ENCODE measurements at regions not wholly inside any gene's neighbourhood (a gene's known extent, or its start where the extent isn't known, plus 50 kb on each side); places are given as distances from the start of the nearest gene placed in this dataset.
"Not testable (repeated sequence)": the region's sequence is repeated elsewhere in the genome, so short reads cannot be mapped to it uniquely, and the experiment has no call there.

- H3K36me3 ChIP-seq (ENCODE audit: insufficient read depth, low read depth, low read length) = no peaks in the 10 kb centered on the region
- no peak overlapping the region for H3K4me3 ChIP-seq (ENCODE audit: low read length)
- no peaks in the 10 kb centered on the region for H3K4me1 ChIP-seq (ENCODE audit: insufficient read depth, low read length)
- no peaks in the 10 kb centered on the region for H3K27me3 ChIP-seq (ENCODE audit: insufficient read depth, low read length)
- no peak overlapping the region for H3K9ac ChIP-seq (ENCODE audit: low read depth, low read length)
- H3K9me3 ChIP-seq (ENCODE audit: insufficient read depth, low read depth, low read length) = no peaks in the 10 kb centered on the region
- no peak overlapping the region for H3K27ac ChIP-seq (ENCODE audit: low read length)
Measured at GRCh38 chrX:110472265-110472664, 113.6 kb downstream of the RTL9 start.

GRCh38 chrX:110477593-110478228, 119.1 kb downstream of the RTL9 start:
- Histone ChIP-seq H3K9ac (ENCODE audit: low read depth, low read length) (no peak overlapping the region), H3K4me3 (ENCODE audit: low read length) (no peak overlapping the region), H3K36me3 (ENCODE audit: insufficient read depth, low read depth, low read length) (no peaks in the 10 kb centered on the region), H3K9me3 (ENCODE audit: insufficient read depth, low read depth, low read length) (no peaks in the 10 kb centered on the region), H3K27ac (ENCODE audit: low read length) (no peak overlapping the region), H3K4me1 (ENCODE audit: insufficient read depth, low read length) (no peaks in the 10 kb centered on the region), H3K27me3 (ENCODE audit: insufficient read depth, low read length) (no peaks in the 10 kb centered on the region)

- Histone ChIP-seq H3K4me3 (ENCODE audit: low read length) (no peak overlapping the region), H3K36me3 (ENCODE audit: insufficient read depth, low read depth, low read length) (no peaks in the 10 kb centered on the region), H3K9me3 (ENCODE audit: insufficient read depth, low read depth, low read length) (no peaks in the 10 kb centered on the region), H3K9ac (ENCODE audit: low read depth, low read length) (no peak overlapping the region), H3K4me1 (ENCODE audit: insufficient read depth, low read length) (no peaks in the 10 kb centered on the region), H3K27ac (ENCODE audit: low read length) (no peak overlapping the region), H3K27me3 (ENCODE audit: insufficient read depth, low read length) (no peaks in the 10 kb centered on the region)
Measured at GRCh38 chrX:110491846-110492620, 133.4 kb downstream of the RTL9 start.

DNA sequence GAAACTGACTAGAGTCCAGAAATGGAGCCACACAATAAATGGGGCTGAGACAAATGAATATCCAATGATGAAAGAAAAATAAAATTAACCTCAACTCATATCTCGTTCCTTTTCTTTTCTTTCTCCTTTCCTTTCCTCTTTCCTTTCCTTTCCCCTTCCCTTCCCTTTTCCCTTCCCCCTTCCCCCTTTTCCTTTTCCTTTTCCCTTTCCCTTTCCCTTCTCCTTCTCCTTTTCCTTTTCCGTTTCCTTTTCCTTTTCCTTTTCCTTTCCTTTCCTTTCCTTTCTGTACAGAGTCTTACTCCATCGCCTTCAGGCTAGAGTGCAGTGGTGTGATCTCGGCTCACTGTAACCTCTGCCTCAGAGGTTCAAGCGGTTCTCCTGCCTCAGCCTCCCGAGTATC, 146.3 kb downstream of the RTL9 start:
- H3K9me3 ChIP-seq (ENCODE audit: insufficient read depth, low read depth, low read length) = no peaks in the 10 kb centered on the region
- H3K36me3 ChIP-seq (ENCODE audit: insufficient read depth, low read depth, low read length) = no peaks in the 10 kb centered on the region
- no peak overlapping the region for H3K4me3 ChIP-seq (ENCODE audit: low read length)
- no peak overlapping the region for H3K27ac ChIP-seq (ENCODE audit: low read length)
- H3K4me1 ChIP-seq (ENCODE audit: insufficient read depth, low read length) = peaks cover 10% of the 10 kb centered on the region
- no peak overlapping the region for H3K9ac ChIP-seq (ENCODE audit: low read depth, low read length)
- H3K27me3 ChIP-seq (ENCODE audit: insufficient read depth, low read length) = no peaks in the 10 kb centered on the region

- H3K9ac ChIP-seq (ENCODE audit: low read depth, low read length) = 0 out of 2 replicates have a peak overlapping the region, but pooled peaks have one; percentile 32
- H3K4me3 ChIP-seq (ENCODE audit: low read length) = peak overlapping the region; percentile 32; the same call in 1 of the 2 replicates
- H3K27ac ChIP-seq (ENCODE audit: low read length) = no peak overlapping the region
- no peaks in the 10 kb centered on the region for H3K27me3 ChIP-seq (ENCODE audit: insufficient read depth, low read length)
- peaks cover 19% of the 10 kb centered on the region for H3K4me1 ChIP-seq (ENCODE audit: insufficient read depth, low read length)
- H3K36me3 ChIP-seq (ENCODE audit: insufficient read depth, low read depth, low read length) = no peaks in the 10 kb centered on the region
- no peaks in the 10 kb centered on the region for H3K9me3 ChIP-seq (ENCODE audit: insufficient read depth, low read depth, low read length)
Measured at GRCh38 chrX:110509755-110510532, 151.3 kb downstream of the RTL9 start.

GRCh38 chrX:110511238-110511637, 152.6 kb downstream of the RTL9 start:
- Histone ChIP-seq H3K4me3 (ENCODE audit: low read length) (no peak overlapping the region), H3K9ac (ENCODE audit: low read depth, low read length) (no peak overlapping the region), H3K9me3 (ENCODE audit: insufficient read depth, low read depth, low read length) (no peaks in the 10 kb centered on the region), H3K27me3 (ENCODE audit: insufficient read depth, low read length) (no peaks in the 10 kb centered on the region), H3K36me3 (ENCODE audit: insufficient read depth, low read depth, low read length) (no peaks in the 10 kb centered on the region), H3K4me1 (ENCODE audit: insufficient read depth, low read length) (peaks cover 19% of the 10 kb centered on the region), H3K27ac (ENCODE audit: low read length) (no peak overlapping the region)

GRCh38 chrX:110512341-110512740, 153.7 kb downstream of the RTL9 start:
- H3K9ac ChIP-seq (ENCODE audit: low read depth, low read length) = no peak overlapping the region

DNA sequence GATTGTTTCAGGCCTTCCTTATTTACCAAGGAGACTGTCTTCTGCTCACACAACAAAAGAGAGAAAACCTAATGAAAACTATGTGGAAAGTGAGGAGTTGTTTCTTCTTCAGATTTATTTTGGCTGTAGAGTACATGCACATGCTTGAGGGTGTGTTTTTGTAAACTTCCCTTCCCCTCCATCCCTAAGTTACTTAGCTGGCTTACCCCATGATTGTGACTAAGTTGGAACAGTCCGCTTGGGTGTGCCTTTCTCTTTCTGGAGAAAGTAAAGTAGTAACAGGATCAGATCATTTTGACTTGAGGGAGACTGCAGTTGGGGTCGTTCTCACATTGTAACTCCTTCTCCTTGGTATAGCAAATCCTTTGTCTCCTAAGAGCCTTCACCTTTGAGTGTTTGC, 155.9 kb downstream of the RTL9 start:
- Histone ChIP-seq H3K27me3 (ENCODE audit: insufficient read depth, low read length) (no peaks in the 10 kb centered on the region), H3K36me3 (ENCODE audit: insufficient read depth, low read depth, low read length) (no peaks in the 10 kb centered on the region), H3K4me3 (ENCODE audit: low read length) (no peak overlapping the region), H3K9ac (ENCODE audit: low read depth, low read length) (no peak overlapping the region), H3K9me3 (ENCODE audit: insufficient read depth, low read depth, low read length) (no peaks in the 10 kb centered on the region), H3K4me1 (ENCODE audit: insufficient read depth, low read length) (peaks cover 11% of the 10 kb centered on the region; the same call in 1 of the 2 replicates), H3K27ac (ENCODE audit: low read length) (no peak overlapping the region)

More at GRCh38 chrX:110512341-110512740, 153.7 kb downstream of the RTL9 start:
- peaks cover 19% of the 10 kb centered on the region for H3K4me1 ChIP-seq (ENCODE audit: insufficient read depth, low read length)
- no peak overlapping the region for H3K27ac ChIP-seq (ENCODE audit: low read length)
- H3K4me3 ChIP-seq (ENCODE audit: low read length) = no peak overlapping the region
- H3K27me3 ChIP-seq (ENCODE audit: insufficient read depth, low read length) = no peaks in the 10 kb centered on the region
- H3K36me3 ChIP-seq (ENCODE audit: insufficient read depth, low read depth, low read length) = no peaks in the 10 kb centered on the region
- H3K9me3 ChIP-seq (ENCODE audit: insufficient read depth, low read depth, low read length) = no peaks in the 10 kb centered on the region

- H3K9ac ChIP-seq (ENCODE audit: low read depth, low read length) = no peak overlapping the region
- H3K27me3 ChIP-seq (ENCODE audit: insufficient read depth, low read length) = no peaks in the 10 kb centered on the region
- H3K4me1 ChIP-seq (ENCODE audit: insufficient read depth, low read length) = peaks cover 5% of the 10 kb centered on the region; the same call in 1 of the 2 replicates
- no peak overlapping the region for H3K27ac ChIP-seq (ENCODE audit: low read length)
- no peak overlapping the region for H3K4me3 ChIP-seq (ENCODE audit: low read length)
- no peaks in the 10 kb centered on the region for H3K36me3 ChIP-seq (ENCODE audit: insufficient read depth, low read depth, low read length)
- H3K9me3 ChIP-seq (ENCODE audit: insufficient read depth, low read depth, low read length) = no peaks in the 10 kb centered on the region
Measured at GRCh38 chrX:110519501-110519900, 160.9 kb downstream of the RTL9 start.

GRCh38 chrX:110519906-110520452, 161.3 kb downstream of the RTL9 start:
- no peak overlapping the region for H3K9ac ChIP-seq (ENCODE audit: low read depth, low read length)
- no peak overlapping the region for H3K27ac ChIP-seq (ENCODE audit: low read length)
- H3K27me3 ChIP-seq (ENCODE audit: insufficient read depth, low read length) = no peaks in the 10 kb centered on the region
- H3K4me3 ChIP-seq (ENCODE audit: low read length) = no peak overlapping the region
- peaks cover 5% of the 10 kb centered on the region; the same call in 1 of the 2 replicates for H3K4me1 ChIP-seq (ENCODE audit: insufficient read depth, low read length)
- H3K36me3 ChIP-seq (ENCODE audit: insufficient read depth, low read depth, low read length) = no peaks in the 10 kb centered on the region
- no peaks in the 10 kb centered on the region for H3K9me3 ChIP-seq (ENCODE audit: insufficient read depth, low read depth, low read length)

DNA sequence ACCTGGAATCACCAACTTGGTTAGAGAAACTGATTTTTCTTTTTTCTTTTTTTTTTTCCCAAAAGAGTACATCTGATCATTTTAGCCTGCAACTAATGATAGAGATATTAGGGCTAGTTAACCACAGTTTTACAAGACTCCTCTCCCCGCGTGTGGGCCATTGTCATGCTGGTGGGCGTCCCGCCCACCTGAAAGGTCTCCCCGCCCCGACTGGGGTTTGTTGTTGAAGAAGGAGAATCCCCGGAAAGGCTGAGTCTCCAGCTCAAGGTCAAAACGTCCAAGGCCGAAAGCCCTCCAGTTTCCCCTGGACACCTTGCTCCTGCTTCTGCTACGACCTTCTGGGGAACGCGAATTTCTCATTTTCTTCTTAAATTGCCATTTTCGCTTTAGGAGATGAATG, 162.0 kb downstream of the RTL9 start:
- not testable (repeated sequence) for H3K4me1 ChIP-seq (ENCODE audit: insufficient read depth, low read length); H3K36me3 ChIP-seq (ENCODE audit: insufficient read depth, low read depth, low read length); H3K27me3 ChIP-seq (ENCODE audit: insufficient read depth, low read length); H3K27ac ChIP-seq (ENCODE audit: low read length); H3K9ac ChIP-seq (ENCODE audit: low read depth, low read length); H3K9me3 ChIP-seq (ENCODE audit: insufficient read depth, low read depth, low read length)
- peak overlapping the region; percentile 51; the same call in 1 of the 2 replicates for H3K4me3 ChIP-seq (ENCODE audit: low read length)
